Hepatocyte (in vitro differentiated cells): ENCODE measurements at regions not wholly inside any gene's neighbourhood (a gene's known extent, or its start where the extent isn't known, plus 50 kb on each side); places are given as distances from the start of the nearest gene placed in this dataset.

Experiments used
- DNase-seq: peaks from one replicate; pipeline ENCODE4 v3.0.0-alpha.2; 2016; ENCODE audit warnings: low spot score
- H2AFZ ChIP-seq: fragments of 200-600 bp; sonication (generic); 2 replicates; pipeline ENCODE4 v1.6.0; 2016; ENCODE audit warnings: antibody characterized with exemption, mild to moderate bottlenecking
- H3K27ac ChIP-seq: fragments of 200-600 bp; sonication (generic); 2 replicates; pipeline ENCODE4 v1.5.1; 2016; ENCODE audit warnings: mild to moderate bottlenecking
- H3K27me3 ChIP-seq: fragments of 200-600 bp; sonication (generic); 2 replicates; pipeline ENCODE4 v1.6.1; 2016
- H3K36me3 ChIP-seq: fragments of 200-600 bp; sonication (generic); replicated peaks from 2 replicates; pipeline ENCODE4 v1.5.1; 2016; ENCODE audit warnings: low read depth; ENCODE audit not compliant: insufficient read depth
- H3K4me1 ChIP-seq: fragments of 200-600 bp; sonication (generic); 2 replicates; pipeline ENCODE4 v1.5.1; 2016; ENCODE audit warnings: mild to moderate bottlenecking, moderate library complexity; ENCODE audit not compliant: insufficient read depth
- H3K4me2 ChIP-seq: fragments of 200-600 bp; sonication (generic); 2 replicates; pipeline ENCODE4 v1.6.0; 2016
- H3K4me3 ChIP-seq: fragments of 200-600 bp; sonication (generic); 2 replicates; pipeline ENCODE4 v1.5.1; 2016; ENCODE audit warnings: mild to moderate bottlenecking
- H3K79me2 ChIP-seq: fragments of 200-600 bp; sonication (generic); 2 replicates; pipeline ENCODE4 v1.6.0; 2017; ENCODE audit warnings: mild to moderate bottlenecking
- H3K9me2 ChIP-seq: fragments of 200-600 bp; sonication (generic); replicated peaks from 2 replicates; pipeline ENCODE4 v1.6.0; 2017; ENCODE audit warnings: mild to moderate bottlenecking; ENCODE audit not compliant: insufficient read depth
- H3K9me3 ChIP-seq: fragments of 200-600 bp; sonication (generic); 2 replicates; pipeline ENCODE4 v1.5.1; 2016; ENCODE audit warnings: low read depth, mild to moderate bottlenecking
- H4K20me1 ChIP-seq: fragments of 200-600 bp; sonication (generic); 2 replicates; pipeline ENCODE4 v1.6.0; 2016; ENCODE audit warnings: mild to moderate bottlenecking; ENCODE audit not compliant: insufficient read depth, poor library complexity, severe bottlenecking
- EZH2 ChIP-seq: fragments of 200-600 bp; sonication (generic); IDR thresholded peaks from 2 replicates; pipeline ENCODE4 v1.6.1; 2016; ENCODE audit warnings: antibody characterized with exemption, mild to moderate bottlenecking, borderline replicate concordance
- EZH2phosphoT487 ChIP-seq: fragments of 200-600 bp; sonication (generic); IDR thresholded peaks from one replicate; pipeline ENCODE4 v1.6.1; 2018; ENCODE audit warnings: antibody characterized with exemption, mild to moderate bottlenecking, low read depth, moderate library complexity; ENCODE audit not compliant: unreplicated experiment, severe bottlenecking
- WGBS: methylation state at CpG from one replicate; pipeline ENCODE4 v1.1.6; 2016; ENCODE audit warnings: low lambda C conversion rate; ENCODE audit errors: missing lambda C conversion rate; 5-methylcytosine and 5-hydroxymethylcytosine counted together
- TF ChIP-seq, protein P1 (sequence below): fragments of 200-600 bp; sonication (generic); IDR thresholded peaks from 2 replicates; pipeline ENCODE4 v1.5.1; 2016; ENCODE audit warnings: antibody characterized with exemption, mild to moderate bottlenecking; ENCODE audit not compliant: poor library complexity

DNA sequence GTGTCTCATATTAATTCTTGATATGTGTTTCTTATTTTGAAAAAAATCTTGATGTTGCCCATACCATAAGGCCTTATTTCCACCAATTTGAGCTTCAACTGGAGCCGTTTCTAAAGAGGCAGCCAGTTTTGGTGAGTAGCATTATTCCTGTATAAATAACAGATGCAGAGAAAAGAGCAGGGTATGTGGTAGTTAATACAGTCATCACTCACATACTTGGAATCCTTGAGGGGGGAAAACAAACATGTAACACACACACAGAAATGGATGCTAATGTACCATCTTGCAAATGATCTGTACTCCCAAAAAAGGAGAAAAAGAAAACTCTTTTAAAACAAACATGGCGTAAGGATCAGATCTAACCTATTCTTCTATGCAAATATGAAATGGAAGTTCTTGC lies 389.7 kb downstream of the GPM6A start:
- Histone ChIP-seq H3K9me2 (no peaks in the 10 kb centered on the region), H3K79me2 (no peaks in the 10 kb centered on the region), H2AFZ (no peak overlapping the region), H3K36me3 (no peaks in the 10 kb centered on the region), H3K4me1 (no peaks in the 10 kb centered on the region), H3K9me3 (no peaks in the 10 kb centered on the region), H3K4me2 (no peak overlapping the region), H3K27ac (no peak overlapping the region), H3K4me3 (no peak overlapping the region), H3K27me3 (no peaks in the 10 kb centered on the region), H4K20me1 (no peaks in the 10 kb centered on the region)
- WGBS = 84% methylated on average over 2 of the region's 2 CpGs
- DNase-seq = no peak
- TF ChIP-seq EZH2 (no peak), EZH2phosphoT487 (no peak)
- TF ChIP-seq, protein P1, sequence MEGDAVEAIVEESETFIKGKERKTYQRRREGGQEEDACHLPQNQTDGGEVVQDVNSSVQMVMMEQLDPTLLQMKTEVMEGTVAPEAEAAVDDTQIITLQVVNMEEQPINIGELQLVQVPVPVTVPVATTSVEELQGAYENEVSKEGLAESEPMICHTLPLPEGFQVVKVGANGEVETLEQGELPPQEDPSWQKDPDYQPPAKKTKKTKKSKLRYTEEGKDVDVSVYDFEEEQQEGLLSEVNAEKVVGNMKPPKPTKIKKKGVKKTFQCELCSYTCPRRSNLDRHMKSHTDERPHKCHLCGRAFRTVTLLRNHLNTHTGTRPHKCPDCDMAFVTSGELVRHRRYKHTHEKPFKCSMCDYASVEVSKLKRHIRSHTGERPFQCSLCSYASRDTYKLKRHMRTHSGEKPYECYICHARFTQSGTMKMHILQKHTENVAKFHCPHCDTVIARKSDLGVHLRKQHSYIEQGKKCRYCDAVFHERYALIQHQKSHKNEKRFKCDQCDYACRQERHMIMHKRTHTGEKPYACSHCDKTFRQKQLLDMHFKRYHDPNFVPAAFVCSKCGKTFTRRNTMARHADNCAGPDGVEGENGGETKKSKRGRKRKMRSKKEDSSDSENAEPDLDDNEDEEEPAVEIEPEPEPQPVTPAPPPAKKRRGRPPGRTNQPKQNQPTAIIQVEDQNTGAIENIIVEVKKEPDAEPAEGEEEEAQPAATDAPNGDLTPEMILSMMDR = no peak

DNA sequence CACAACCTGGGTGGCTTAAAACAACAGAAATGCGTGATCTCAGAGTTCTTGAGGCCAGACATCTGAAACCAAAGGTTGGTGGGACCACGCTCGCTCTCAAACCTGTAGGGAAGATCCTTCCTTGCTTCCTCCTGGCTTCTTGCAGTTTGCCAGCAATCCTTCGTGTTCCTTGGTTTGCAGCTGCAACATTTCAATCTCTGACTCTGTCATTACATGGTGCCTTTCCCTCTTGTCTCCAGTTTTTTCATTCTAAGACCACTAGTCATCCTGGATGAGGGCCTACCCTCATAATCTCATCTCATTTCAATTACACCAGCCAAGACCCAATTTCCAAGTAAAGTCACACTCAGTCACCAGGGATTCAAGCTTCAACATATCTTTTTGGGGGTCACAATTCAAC lies 388.0 kb downstream of the GPM6A start:
- Histone ChIP-seq H3K9me3 (no peaks in the 10 kb centered on the region), H2AFZ (no peak overlapping the region), H3K27ac (no peak overlapping the region), H3K4me3 (no peak overlapping the region), H3K9me2 (no peaks in the 10 kb centered on the region), H3K4me1 (no peaks in the 10 kb centered on the region), H3K79me2 (no peaks in the 10 kb centered on the region), H3K36me3 (no peaks in the 10 kb centered on the region), H3K27me3 (no peaks in the 10 kb centered on the region), H3K4me2 (no peak overlapping the region), H4K20me1 (no peaks in the 10 kb centered on the region)
- TF ChIP-seq, protein P1 = no peak
- TF ChIP-seq EZH2phosphoT487 (no peak), EZH2 (no peak)
- WGBS = 89% methylated on average over 4 of the region's 4 CpGs
- no peak for DNase-seq

DNA sequence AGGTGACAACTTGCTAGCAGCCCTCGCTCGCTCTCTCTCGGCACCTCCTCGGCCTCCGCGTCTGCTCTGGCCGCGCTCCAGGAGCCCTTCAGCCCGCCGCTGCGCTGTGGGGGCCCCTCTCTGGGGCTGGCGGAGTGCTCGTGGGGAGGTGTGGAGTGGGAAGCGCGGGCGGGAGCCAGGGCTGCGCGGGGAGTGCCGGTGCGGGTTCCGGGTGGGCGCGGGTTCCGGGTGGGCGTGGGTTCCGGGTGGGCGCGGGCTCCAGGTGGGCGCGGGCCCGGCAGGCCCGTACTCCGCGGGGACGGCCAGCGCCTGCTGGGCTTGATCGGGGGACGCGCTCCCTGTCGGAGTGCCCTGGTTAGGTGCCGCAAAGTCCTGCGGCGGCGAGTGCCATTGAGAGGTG lies 384.3 kb downstream of the GPM6A start:
- Histone ChIP-seq H3K4me3 (no peak overlapping the region), H3K4me2 (no peak overlapping the region), H3K27ac (no peak overlapping the region), H3K79me2 (no peaks in the 10 kb centered on the region), H3K27me3 (no peaks in the 10 kb centered on the region), H3K9me3 (no peaks in the 10 kb centered on the region), H3K36me3 (no peaks in the 10 kb centered on the region), H3K4me1 (no peaks in the 10 kb centered on the region), H2AFZ (no peak overlapping the region), H4K20me1 (no peaks in the 10 kb centered on the region), H3K9me2 (no peaks in the 10 kb centered on the region)
- WGBS = 95% methylated on average over 20 of the region's 44 CpGs
- TF ChIP-seq EZH2 = no peak
- TF ChIP-seq, protein P1 = no peak
- no peak for TF ChIP-seq EZH2phosphoT487
- DNase-seq = no peak

DNA sequence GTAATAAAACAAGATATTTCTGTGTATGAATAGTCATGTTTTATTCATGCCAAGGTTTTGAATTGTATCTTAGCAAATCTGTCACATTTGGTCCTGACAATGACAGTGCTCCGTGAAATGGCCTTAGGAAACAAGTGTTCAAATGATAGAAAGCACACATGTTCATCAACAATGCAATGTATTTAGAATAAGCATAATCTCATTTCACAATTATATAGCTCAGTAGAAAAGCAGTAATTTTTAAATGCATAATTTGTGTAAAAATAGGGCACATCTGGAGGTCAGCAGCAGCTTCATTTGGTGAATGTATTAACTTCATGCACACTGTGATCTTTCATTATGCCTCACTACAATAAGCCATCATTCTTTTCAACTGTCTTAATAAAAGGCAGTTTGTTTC lies 380.4 kb downstream of the GPM6A start:
- no peak overlapping the region for H3K4me3 ChIP-seq
- no peak overlapping the region for H3K4me2 ChIP-seq
- WGBS = 79% methylated on average over 1 of the region's 1 CpG
- H3K4me1 ChIP-seq = no peaks in the 10 kb centered on the region
- H3K9me3 ChIP-seq = no peaks in the 10 kb centered on the region
- H4K20me1 ChIP-seq = no peaks in the 10 kb centered on the region
- DNase-seq = no peak
- no peaks in the 10 kb centered on the region for H3K27me3 ChIP-seq
- no peaks in the 10 kb centered on the region for H3K79me2 ChIP-seq
- H2AFZ ChIP-seq = no peak overlapping the region
- no peak overlapping the region for H3K27ac ChIP-seq
- no peaks in the 10 kb centered on the region for H3K9me2 ChIP-seq
- no peak for TF ChIP-seq EZH2
- TF ChIP-seq, protein P1 = no peak
- H3K36me3 ChIP-seq = no peaks in the 10 kb centered on the region
